GM23248 (cell line): ENCODE measurements at regions not wholly inside any gene's neighbourhood (a gene's known extent, or its start where the extent isn't known, plus 50 kb on each side); places are given as distances from the start of the nearest gene placed in this dataset.

Source experiments
- DNase-seq: peaks from one replicate; pipeline ENCODE4 v3.0.0-alpha.2; 2015
- H2AFZ ChIP-seq: fragments of 200-600 bp; sonication (generic); 2 replicates; pipeline ENCODE4 v1.6.1; 2016; ENCODE audit warnings: antibody characterized with exemption
- H3F3A ChIP-seq: fragments of 200-600 bp; sonication (generic); 2 replicates; pipeline ENCODE4 v1.6.1; 2016; ENCODE audit warnings: mild to moderate bottlenecking, antibody characterized with exemption, mixed run types; ENCODE audit not compliant: insufficient read depth
- H3K27ac ChIP-seq: fragments of 200-600 bp; sonication (generic); 2 replicates; pipeline ENCODE4 v1.5.1; 2016; ENCODE audit warnings: mild to moderate bottlenecking
- H3K27me3 ChIP-seq: fragments of 200-600 bp; sonication (generic); replicated peaks from 2 replicates; pipeline ENCODE4 v1.6.1; 2016; ENCODE audit warnings: mild to moderate bottlenecking; ENCODE audit not compliant: insufficient read depth
- H3K36me3 ChIP-seq: fragments of 200-600 bp; sonication (generic); 2 replicates; pipeline ENCODE4 v1.6.1; 2016; ENCODE audit warnings: low read depth, mild to moderate bottlenecking
- H3K4me1 ChIP-seq: fragments of 200-600 bp; sonication (generic); 2 replicates; pipeline ENCODE4 v1.6.1; 2016; ENCODE audit warnings: mild to moderate bottlenecking; ENCODE audit not compliant: insufficient read depth
- H3K4me2 ChIP-seq: fragments of 200-600 bp; sonication (generic); one replicate; pipeline ENCODE4 v1.6.1; 2016; ENCODE audit warnings: mild to moderate bottlenecking; ENCODE audit not compliant: unreplicated experiment
- H3K4me3 ChIP-seq: fragments of 200-600 bp; sonication (generic); 2 replicates; pipeline ENCODE4 v1.5.1; 2016; ENCODE audit warnings: mild to moderate bottlenecking
- H3K79me2 ChIP-seq: fragments of 200-600 bp; sonication (generic); 2 replicates; pipeline ENCODE4 v1.6.1; 2016; ENCODE audit warnings: mild to moderate bottlenecking; ENCODE audit not compliant: insufficient read depth
- H3K9ac ChIP-seq: fragments of 200-600 bp; sonication (generic); 2 replicates; pipeline ENCODE4 v1.6.1; 2016; ENCODE audit warnings: mild to moderate bottlenecking
- H3K9me2 ChIP-seq: fragments of 200-600 bp; sonication (generic); 2 replicates; pipeline ENCODE4 v1.6.1; 2016; ENCODE audit warnings: mixed run types, mild to moderate bottlenecking, moderate library complexity; ENCODE audit not compliant: insufficient read depth
- H3K9me3 ChIP-seq: fragments of 200-600 bp; sonication (generic); one replicate; pipeline ENCODE4 v1.6.1; 2017; ENCODE audit warnings: low read depth
- H4K20me1 ChIP-seq: fragments of 200-600 bp; sonication (generic); 2 replicates; pipeline ENCODE4 v1.6.0; 2016; ENCODE audit not compliant: insufficient read depth
- EZH2 ChIP-seq: fragments of 200-600 bp; sonication (generic); IDR thresholded peaks from 2 replicates; pipeline ENCODE4 v1.6.1; 2018; ENCODE audit warnings: antibody characterized with exemption, mild to moderate bottlenecking; ENCODE audit not compliant: insufficient read depth, poor library complexity, severe bottlenecking
- EZH2phosphoT487 ChIP-seq: fragments of 200-600 bp; sonication (generic); IDR thresholded peaks from 2 replicates; pipeline ENCODE4 v1.6.1; 2018; ENCODE audit warnings: antibody characterized with exemption, moderate library complexity, mild to moderate bottlenecking, low read depth; ENCODE audit not compliant: insufficient read depth
- WGBS, 2 experiments: methylation state at CpG; one replicate each; pipeline ENCODE4 v1.1.6; 2015 to 2017; ENCODE audit warnings: low lambda C conversion rate in 2 of 2, low coverage in 1 of 2; ENCODE audit errors: missing lambda C conversion rate in 2 of 2; 5-methylcytosine and 5-hydroxymethylcytosine counted together
- in situ Hi-C: fragments of 300-500 bp; cut with MboI; formaldehyde crosslinking; loops from 2 replicates; pipeline ENCODE4 v1.15.0; 2020

DNA sequence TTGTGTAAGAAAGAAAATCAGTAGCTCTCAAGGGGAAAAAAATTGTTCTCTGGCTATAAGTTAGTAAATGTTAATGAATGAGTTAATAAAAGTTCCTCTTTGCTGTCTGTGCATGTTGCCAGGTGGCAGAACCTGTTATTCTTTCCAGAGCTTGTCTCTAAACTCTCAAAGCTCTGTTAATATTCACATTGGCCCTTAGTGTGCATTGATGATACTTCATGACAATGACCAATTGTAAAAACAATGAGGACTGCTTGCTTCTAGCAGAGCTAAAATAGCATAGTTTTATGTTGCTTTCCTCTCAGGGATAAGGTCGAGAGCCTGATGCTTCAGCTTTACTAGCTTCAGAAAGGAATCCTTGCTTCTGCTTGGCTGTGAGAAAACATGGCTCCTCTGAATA is 91.5 kb downstream of the RAD51AP2 start:
- TF ChIP-seq EZH2, result no peak
- in situ Hi-C loops, result no loop called here
- WGBS, 2 experiments, result 20 to 32% methylated on average over 1 of the region's 1 CpG
- Histone ChIP-seq H3K79me2 (no peaks in the 10 kb centered on the region), H3K9ac (no peak overlapping the region), H3K4me2 (no peak overlapping the region), H3K27me3 (no peaks in the 10 kb centered on the region), H3K27ac (no peak overlapping the region), H3K9me3 (no peaks in the 10 kb centered on the region), H3K4me1 (peaks cover 40% of the 10 kb centered on the region), H3F3A (peaks cover 20% of the 10 kb centered on the region; the same call in 1 of the 2 replicates), H3K36me3 (no peaks in the 10 kb centered on the region), H3K9me2 (no peaks in the 10 kb centered on the region), H3K4me3 (no peak overlapping the region), H2AFZ (peak overlapping the region; percentile 16; the same call in 1 of the 2 replicates), H4K20me1 (no peaks in the 10 kb centered on the region)
- no peak for DNase-seq

DNA sequence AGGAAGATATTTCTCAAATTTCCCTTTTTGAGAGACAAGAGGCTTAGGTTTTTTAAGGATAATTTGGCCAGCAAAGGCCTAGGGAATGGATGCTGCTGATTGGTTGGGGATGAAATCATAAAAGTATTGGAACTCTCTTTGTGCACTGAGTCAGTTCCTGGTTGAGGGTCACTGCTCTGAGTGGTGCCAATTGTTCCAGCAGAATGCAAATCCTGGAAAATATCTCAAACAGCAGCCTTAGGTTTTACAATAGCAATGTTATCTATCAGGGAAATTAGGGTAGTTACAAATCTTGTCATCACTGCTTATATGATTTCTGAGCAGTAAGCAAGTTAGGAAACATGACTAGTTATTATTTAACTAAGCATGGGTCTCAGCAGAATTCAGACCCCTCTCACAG is 96.2 kb downstream of the RAD51AP2 start:
- H3K36me3 ChIP-seq, result no peaks in the 10 kb centered on the region
- H3K27me3 ChIP-seq, result no peaks in the 10 kb centered on the region
- H3K27ac ChIP-seq, result no peak overlapping the region
- H3K4me3 ChIP-seq, result no peak overlapping the region
- DNase-seq, result peak; percentile 15
- TF ChIP-seq EZH2 (no peak), EZH2phosphoT487 (no peak)
- H3K9me3 ChIP-seq, result no peaks in the 10 kb centered on the region
- peaks cover 11% of the 10 kb centered on the region for H3F3A ChIP-seq
- in situ Hi-C loops, result no loop called here
- H2AFZ ChIP-seq, result no peak overlapping the region
- no peak overlapping the region for H3K9ac ChIP-seq
- H3K4me2 ChIP-seq, result no peak overlapping the region
- H3K4me1 ChIP-seq, result peaks cover 22% of the 10 kb centered on the region
- H3K79me2 ChIP-seq, result no peaks in the 10 kb centered on the region
- no peaks in the 10 kb centered on the region for H4K20me1 ChIP-seq
- no peaks in the 10 kb centered on the region for H3K9me2 ChIP-seq

DNA sequence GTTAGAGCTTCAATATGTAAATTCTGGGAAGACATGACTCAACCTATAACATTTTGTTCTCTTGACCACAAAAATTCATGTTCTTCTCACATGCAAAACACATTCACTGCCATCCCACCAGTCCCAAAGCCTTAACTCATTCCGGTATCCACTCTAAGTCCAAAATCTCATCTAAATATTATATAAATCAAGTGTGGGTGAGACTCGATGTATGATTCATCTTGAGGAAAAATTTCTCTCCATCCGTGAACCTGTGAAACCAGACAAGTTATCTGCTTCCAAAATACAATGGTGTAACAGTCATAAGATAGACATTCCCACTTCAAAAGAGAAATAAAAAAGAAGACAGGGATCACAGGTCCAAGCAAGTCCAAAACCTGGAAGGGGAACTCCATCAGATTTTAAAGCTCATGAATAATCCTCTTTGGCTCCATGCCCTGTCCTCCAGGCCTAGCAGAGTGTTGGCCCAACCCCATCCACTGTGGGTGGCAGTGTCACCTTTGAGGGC is 101.3 kb downstream of the RAD51AP2 start:
- H3K9me3 ChIP-seq, result no peaks in the 10 kb centered on the region
- peak overlapping the region; percentile 37 for H3K27ac ChIP-seq
- H3K79me2 ChIP-seq, result no peaks in the 10 kb centered on the region
- peaks cover 13% of the 10 kb centered on the region for H3F3A ChIP-seq
- 10 to 11% methylated on average over 3 of the region's 3 CpGs for WGBS, 2 experiments
- H3K36me3 ChIP-seq, result no peaks in the 10 kb centered on the region
- no peaks in the 10 kb centered on the region for H4K20me1 ChIP-seq
- H3K9me2 ChIP-seq, result no peaks in the 10 kb centered on the region
- no peak overlapping the region for H2AFZ ChIP-seq
- DNase-seq, result peak; percentile 87
- H3K4me2 ChIP-seq, result peak overlapping the region; percentile 29
- H3K4me3 ChIP-seq, result no peak overlapping the region
- no peaks in the 10 kb centered on the region for H3K27me3 ChIP-seq
- H3K4me1 ChIP-seq, result peaks cover 23% of the 10 kb centered on the region
- in situ Hi-C loops, result no loop called here
- TF ChIP-seq EZH2phosphoT487 (peak; percentile 70; the same call in 1 of the 2 replicates), EZH2 (no peak)
- no peak overlapping the region for H3K9ac ChIP-seq

DNA sequence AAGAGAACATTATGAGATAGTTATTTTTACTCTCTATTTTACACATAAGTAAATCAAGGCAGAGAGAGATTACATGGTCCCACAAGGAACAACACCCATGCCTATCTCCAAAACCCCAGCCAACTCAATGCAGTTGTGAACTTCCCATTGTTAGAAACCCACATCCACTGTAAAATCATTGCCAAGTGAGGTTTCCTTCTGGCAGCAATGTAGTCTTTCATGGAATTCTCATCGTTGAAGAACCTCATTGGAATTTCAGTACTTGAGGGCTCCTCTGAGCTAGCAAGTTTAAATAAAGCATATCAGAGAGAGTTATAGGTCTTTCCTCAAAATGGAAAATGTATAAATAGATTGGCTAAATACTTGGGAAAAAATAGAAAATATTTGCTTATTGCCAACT is 105.2 kb downstream of the RAD51AP2 start:
- H3K4me3 ChIP-seq, result no peak overlapping the region
- H3K9me2 ChIP-seq, result no peaks in the 10 kb centered on the region
- TF ChIP-seq EZH2 (no peak), EZH2phosphoT487 (no peak)
- no peaks in the 10 kb centered on the region for H3K27me3 ChIP-seq
- no peaks in the 10 kb centered on the region for H3K9me3 ChIP-seq
- peaks cover 12% of the 10 kb centered on the region for H3F3A ChIP-seq
- H3K27ac ChIP-seq, result no peak overlapping the region
- WGBS, 2 experiments, result 32 to 39% methylated on average over 1 of the region's 1 CpG
- H3K4me2 ChIP-seq, result no peak overlapping the region
- peak; percentile 27 for DNase-seq
- no peaks in the 10 kb centered on the region for H4K20me1 ChIP-seq
- peaks cover 21% of the 10 kb centered on the region for H3K4me1 ChIP-seq
- H2AFZ ChIP-seq, result no peak overlapping the region
- no peaks in the 10 kb centered on the region for H3K79me2 ChIP-seq
- H3K9ac ChIP-seq, result no peak overlapping the region
- in situ Hi-C loops, result no loop called here
- H3K36me3 ChIP-seq, result no peaks in the 10 kb centered on the region

DNA sequence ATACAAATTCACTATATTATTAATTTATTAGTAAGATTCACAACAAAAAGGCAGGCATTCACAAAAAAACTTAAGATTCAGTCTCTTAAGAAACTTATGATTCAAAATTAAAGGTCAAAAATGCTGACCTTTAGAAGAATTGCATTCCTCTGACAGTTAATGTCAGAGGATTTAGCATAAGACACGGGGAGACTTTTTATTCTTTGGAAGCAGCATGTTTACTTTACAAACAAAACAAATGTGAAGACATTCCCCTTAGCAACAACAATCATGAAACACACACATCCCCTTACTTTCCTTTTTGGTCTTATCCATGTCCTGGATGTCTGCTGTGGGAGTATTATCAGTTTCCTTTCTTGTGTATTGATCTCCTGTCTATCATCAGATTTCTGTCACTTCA is 117.1 kb downstream of the RAD51AP2 start:
- no peaks in the 10 kb centered on the region for H4K20me1 ChIP-seq
- TF ChIP-seq EZH2 (no peak), EZH2phosphoT487 (no peak)
- in situ Hi-C loops, result no loop called here
- H3F3A ChIP-seq, result no peaks in the 10 kb centered on the region
- H2AFZ ChIP-seq, result no peak overlapping the region
- H3K4me1 ChIP-seq, result no peaks in the 10 kb centered on the region
- no peak overlapping the region for H3K4me2 ChIP-seq
- no peak overlapping the region for H3K4me3 ChIP-seq
- DNase-seq, result no peak
- 4 to 14% methylated on average over 1 of the region's 1 CpG for WGBS, 2 experiments
- peaks cover 3% of the 10 kb centered on the region for H3K9me3 ChIP-seq
- no peak overlapping the region for H3K9ac ChIP-seq
- H3K27me3 ChIP-seq, result no peaks in the 10 kb centered on the region
- H3K79me2 ChIP-seq, result no peaks in the 10 kb centered on the region
- no peaks in the 10 kb centered on the region for H3K36me3 ChIP-seq
- no peaks in the 10 kb centered on the region for H3K9me2 ChIP-seq
- no peak overlapping the region for H3K27ac ChIP-seq
